A673 (cell line): ENCODE measurements at regions not wholly inside any gene's neighbourhood (a gene's known extent, or its start where the extent isn't known, plus 50 kb on each side); places are given as distances from the start of the nearest gene placed in this dataset.

ENCODE experiments used
- BruUV-seq: library from RNA; stranded (reverse); fragments of 400-500 nt; replicated peaks from 2 replicates; lab custom pipeline; 2021; lab: Mats Ljungman, UMichigan
- CTCF ChIA-PET: fragments of 300-600 bp; sonication (Branson Sonifier 250); formaldehyde crosslinking; loops from one replicate; lab custom pipeline; 2022; ENCODE audit warnings: antibody characterized with exemption; lab: Charles Lee
- POLR2A ChIA-PET: fragments of 300-600 bp; sonication (Branson Sonifier 250); formaldehyde crosslinking; loops from one replicate; lab custom pipeline; 2022; ENCODE audit warnings: antibody characterized with exemption; ENCODE audit not compliant: low non-redundant PET; lab: Charles Lee
- DNase-seq: peaks from one replicate; pipeline ENCODE4 v3.0.0-alpha.2; 2015; ENCODE audit warnings: low spot score
- H3K27ac ChIP-seq: fragments of 200-600 bp; sonication (generic); 2 replicates; pipeline ENCODE4 v1.5.1; 2016; ENCODE audit warnings: mixed run types, low read depth, mild to moderate bottlenecking, mixed read lengths, antibody characterized with exemption, low read length; ENCODE audit not compliant: poor library complexity, severe bottlenecking
- H3K27me3 ChIP-seq: fragments of 200-600 bp; sonication (generic); replicated peaks from 2 replicates; pipeline ENCODE4 v1.6.1; 2017; ENCODE audit warnings: mixed run types, low read depth, mild to moderate bottlenecking, mixed read lengths, antibody characterized with exemption, low read length; ENCODE audit not compliant: insufficient read depth, poor library complexity
- H3K36me3 ChIP-seq: fragments of 200-600 bp; sonication (generic); 2 replicates; pipeline ENCODE4 v1.6.1; 2016; ENCODE audit warnings: mixed run types, mild to moderate bottlenecking, mixed read lengths, antibody characterized with exemption, low read length; ENCODE audit not compliant: insufficient read depth, poor library complexity, severe bottlenecking
- H3K4me1 ChIP-seq: fragments of 200-600 bp; sonication (generic); 2 replicates; pipeline ENCODE4 v1.6.1; 2017; ENCODE audit warnings: mixed run types, mild to moderate bottlenecking, mixed read lengths, antibody characterized with exemption, low read length; ENCODE audit not compliant: insufficient read depth, poor library complexity, severe bottlenecking
- H3K4me3 ChIP-seq: fragments of 200-600 bp; sonication (generic); 2 replicates; pipeline ENCODE4 v1.5.1; 2016; ENCODE audit warnings: low read depth, mixed run types, mild to moderate bottlenecking, mixed read lengths, low read length; ENCODE audit not compliant: poor library complexity, severe bottlenecking
- H3K9me3 ChIP-seq: fragments of 200-600 bp; sonication (generic); 2 replicates; pipeline ENCODE4 v1.6.1; 2016; ENCODE audit warnings: mixed run types, low read depth, mild to moderate bottlenecking, mixed read lengths, antibody characterized with exemption, low read length; ENCODE audit not compliant: poor library complexity, severe bottlenecking
- CTCF ChIP-seq: fragments of 300-800, 200-600 bp; sonication (generic); conservative IDR thresholded peaks from 2 replicates; pipeline ENCODE4 v1.5.1; 2017; ENCODE audit warnings: low read depth, mild to moderate bottlenecking, antibody characterized with exemption, low read length, moderate library complexity, mixed read lengths
- EZH2 ChIP-seq: fragments of 200-600 bp; sonication (generic); IDR thresholded peaks from 2 replicates; pipeline ENCODE4 v1.6.1; 2017; ENCODE audit warnings: borderline replicate concordance, low read depth, mild to moderate bottlenecking, mixed read lengths, antibody characterized with exemption, low read length; ENCODE audit not compliant: poor library complexity, severe bottlenecking
- intact Hi-C: fragments of 100-400 bp; cut with micrococcal nuclease; formaldehyde crosslinking; loops from one replicate; pipeline ENCODE4 v1.10.0; 2022; ENCODE audit not compliant: unreplicated experiment

- Histone ChIP-seq H3K4me1 (no peaks in the 10 kb centered on the region), H3K27me3 (peaks cover 18% of the 10 kb centered on the region), H3K9me3 (no peaks in the 10 kb centered on the region), H3K36me3 (no peaks in the 10 kb centered on the region), H3K4me3 (no peak overlapping the region), H3K27ac (no peak overlapping the region)
- no TSS peak for BruUV-seq
- ChIA-PET POLR2A (no interaction called here), CTCF (no interaction called here)
- intact Hi-C loops = no loop called here
- no peak for TF ChIP-seq CTCF
- no peak for DNase-seq
Measured at GRCh38 chr3:168322941-168323340, 227.2 kb upstream of the GOLIM4 start.

- no peak for TF ChIP-seq EZH2
- no peak for TF ChIP-seq CTCF
- H3K9me3 ChIP-seq = no peaks in the 10 kb centered on the region
- no peaks in the 10 kb centered on the region for H3K4me1 ChIP-seq
- no peak overlapping the region for H3K4me3 ChIP-seq
- BruUV-seq = no TSS peak
- no peaks in the 10 kb centered on the region for H3K36me3 ChIP-seq
- H3K27ac ChIP-seq = no peak overlapping the region
- H3K27me3 ChIP-seq = no peaks in the 10 kb centered on the region
- DNase-seq = no peak
- POLR2A ChIA-PET = no interaction called here
- intact Hi-C loops = no loop called here
- CTCF ChIA-PET = no interaction called here
Measured at GRCh38 chr3:168314166-168314565, 218.4 kb upstream of the GOLIM4 start.

GRCh38 chr3:168312984-168313383, 217.3 kb upstream of the GOLIM4 start:
- Histone ChIP-seq H3K4me1 (no peaks in the 10 kb centered on the region), H3K36me3 (no peaks in the 10 kb centered on the region), H3K9me3 (no peaks in the 10 kb centered on the region), H3K27me3 (no peaks in the 10 kb centered on the region), H3K4me3 (no peak overlapping the region), H3K27ac (no peak overlapping the region)
- no TSS peak for BruUV-seq
- POLR2A ChIA-PET = no interaction called here
- no peak for DNase-seq
- CTCF ChIA-PET = no interaction called here
- intact Hi-C loops = no loop called here
- TF ChIP-seq EZH2 = no peak
- TF ChIP-seq CTCF = no peak
